Hepatocyte (in vitro differentiated cells): ENCODE measurements at regions not wholly inside any gene's neighbourhood (a gene's known extent, or its start where the extent isn't known, plus 50 kb on each side); places are given as distances from the start of the nearest gene placed in this dataset.
"Not testable (repeated sequence)": the region's sequence is repeated elsewhere in the genome, so short reads cannot be mapped to it uniquely, and the experiment has no call there.

Source experiments
- DNase-seq: peaks from one replicate; pipeline ENCODE4 v3.0.0-alpha.2; 2016; ENCODE audit warnings: low spot score
- H2AFZ ChIP-seq: fragments of 200-600 bp; sonication (generic); 2 replicates; pipeline ENCODE4 v1.6.0; 2016; ENCODE audit warnings: antibody characterized with exemption, mild to moderate bottlenecking
- H3K27ac ChIP-seq: fragments of 200-600 bp; sonication (generic); 2 replicates; pipeline ENCODE4 v1.5.1; 2016; ENCODE audit warnings: mild to moderate bottlenecking
- H3K27me3 ChIP-seq: fragments of 200-600 bp; sonication (generic); 2 replicates; pipeline ENCODE4 v1.6.1; 2016
- H3K36me3 ChIP-seq: fragments of 200-600 bp; sonication (generic); replicated peaks from 2 replicates; pipeline ENCODE4 v1.5.1; 2016; ENCODE audit warnings: low read depth; ENCODE audit not compliant: insufficient read depth
- H3K4me1 ChIP-seq: fragments of 200-600 bp; sonication (generic); 2 replicates; pipeline ENCODE4 v1.5.1; 2016; ENCODE audit warnings: mild to moderate bottlenecking, moderate library complexity; ENCODE audit not compliant: insufficient read depth
- H3K4me2 ChIP-seq: fragments of 200-600 bp; sonication (generic); 2 replicates; pipeline ENCODE4 v1.6.0; 2016
- H3K4me3 ChIP-seq: fragments of 200-600 bp; sonication (generic); 2 replicates; pipeline ENCODE4 v1.5.1; 2016; ENCODE audit warnings: mild to moderate bottlenecking
- H3K79me2 ChIP-seq: fragments of 200-600 bp; sonication (generic); 2 replicates; pipeline ENCODE4 v1.6.0; 2017; ENCODE audit warnings: mild to moderate bottlenecking
- H3K9me2 ChIP-seq: fragments of 200-600 bp; sonication (generic); replicated peaks from 2 replicates; pipeline ENCODE4 v1.6.0; 2017; ENCODE audit warnings: mild to moderate bottlenecking; ENCODE audit not compliant: insufficient read depth
- H3K9me3 ChIP-seq: fragments of 200-600 bp; sonication (generic); 2 replicates; pipeline ENCODE4 v1.5.1; 2016; ENCODE audit warnings: low read depth, mild to moderate bottlenecking
- H4K20me1 ChIP-seq: fragments of 200-600 bp; sonication (generic); 2 replicates; pipeline ENCODE4 v1.6.0; 2016; ENCODE audit warnings: mild to moderate bottlenecking; ENCODE audit not compliant: insufficient read depth, poor library complexity, severe bottlenecking
- EZH2 ChIP-seq: fragments of 200-600 bp; sonication (generic); IDR thresholded peaks from 2 replicates; pipeline ENCODE4 v1.6.1; 2016; ENCODE audit warnings: antibody characterized with exemption, mild to moderate bottlenecking, borderline replicate concordance
- EZH2phosphoT487 ChIP-seq: fragments of 200-600 bp; sonication (generic); IDR thresholded peaks from one replicate; pipeline ENCODE4 v1.6.1; 2018; ENCODE audit warnings: antibody characterized with exemption, mild to moderate bottlenecking, low read depth, moderate library complexity; ENCODE audit not compliant: unreplicated experiment, severe bottlenecking
- WGBS: methylation state at CpG from one replicate; pipeline ENCODE4 v1.1.6; 2016; ENCODE audit warnings: low lambda C conversion rate; ENCODE audit errors: missing lambda C conversion rate; 5-methylcytosine and 5-hydroxymethylcytosine counted together
- TF ChIP-seq, protein P1 (sequence below): fragments of 200-600 bp; sonication (generic); IDR thresholded peaks from 2 replicates; pipeline ENCODE4 v1.5.1; 2016; ENCODE audit warnings: antibody characterized with exemption, mild to moderate bottlenecking; ENCODE audit not compliant: poor library complexity

DNA sequence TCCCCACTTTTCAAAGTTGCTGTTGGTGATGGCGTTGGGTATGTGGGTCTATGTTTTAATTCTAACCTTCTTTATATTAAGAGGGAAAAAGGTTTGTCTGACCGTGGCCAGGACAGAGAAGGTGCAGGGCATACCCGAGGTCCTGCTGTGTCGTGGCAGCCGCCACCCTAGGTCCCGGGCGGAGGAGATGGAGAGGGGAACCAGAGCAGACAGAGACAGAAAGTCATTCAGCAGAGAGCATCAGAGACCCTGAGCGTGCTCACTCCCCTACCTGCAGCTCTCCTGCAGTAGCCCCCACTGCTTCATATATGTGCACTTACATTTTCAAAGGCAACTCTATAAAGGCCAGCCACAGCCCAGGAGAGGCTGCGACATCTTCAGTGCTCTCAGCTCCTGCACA lies 327.2 kb upstream of the TNRC6C start:
- Histone ChIP-seq H3K4me2 (no peak overlapping the region), H3K27ac (no peak overlapping the region), H2AFZ (no peak overlapping the region), H3K4me1 (no peaks in the 10 kb centered on the region), H3K36me3 (no peaks in the 10 kb centered on the region), H3K9me2 (no peaks in the 10 kb centered on the region), H3K4me3 (no peak overlapping the region), H3K27me3 (no peaks in the 10 kb centered on the region), H4K20me1 (no peaks in the 10 kb centered on the region), H3K9me3 (no peaks in the 10 kb centered on the region), H3K79me2 (no peaks in the 10 kb centered on the region)
- TF ChIP-seq, protein P1, sequence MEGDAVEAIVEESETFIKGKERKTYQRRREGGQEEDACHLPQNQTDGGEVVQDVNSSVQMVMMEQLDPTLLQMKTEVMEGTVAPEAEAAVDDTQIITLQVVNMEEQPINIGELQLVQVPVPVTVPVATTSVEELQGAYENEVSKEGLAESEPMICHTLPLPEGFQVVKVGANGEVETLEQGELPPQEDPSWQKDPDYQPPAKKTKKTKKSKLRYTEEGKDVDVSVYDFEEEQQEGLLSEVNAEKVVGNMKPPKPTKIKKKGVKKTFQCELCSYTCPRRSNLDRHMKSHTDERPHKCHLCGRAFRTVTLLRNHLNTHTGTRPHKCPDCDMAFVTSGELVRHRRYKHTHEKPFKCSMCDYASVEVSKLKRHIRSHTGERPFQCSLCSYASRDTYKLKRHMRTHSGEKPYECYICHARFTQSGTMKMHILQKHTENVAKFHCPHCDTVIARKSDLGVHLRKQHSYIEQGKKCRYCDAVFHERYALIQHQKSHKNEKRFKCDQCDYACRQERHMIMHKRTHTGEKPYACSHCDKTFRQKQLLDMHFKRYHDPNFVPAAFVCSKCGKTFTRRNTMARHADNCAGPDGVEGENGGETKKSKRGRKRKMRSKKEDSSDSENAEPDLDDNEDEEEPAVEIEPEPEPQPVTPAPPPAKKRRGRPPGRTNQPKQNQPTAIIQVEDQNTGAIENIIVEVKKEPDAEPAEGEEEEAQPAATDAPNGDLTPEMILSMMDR: no peak
- no peak for TF ChIP-seq EZH2phosphoT487
- TF ChIP-seq EZH2: no peak
- 97% methylated on average over 9 of the region's 9 CpGs for WGBS
- no peak for DNase-seq

DNA sequence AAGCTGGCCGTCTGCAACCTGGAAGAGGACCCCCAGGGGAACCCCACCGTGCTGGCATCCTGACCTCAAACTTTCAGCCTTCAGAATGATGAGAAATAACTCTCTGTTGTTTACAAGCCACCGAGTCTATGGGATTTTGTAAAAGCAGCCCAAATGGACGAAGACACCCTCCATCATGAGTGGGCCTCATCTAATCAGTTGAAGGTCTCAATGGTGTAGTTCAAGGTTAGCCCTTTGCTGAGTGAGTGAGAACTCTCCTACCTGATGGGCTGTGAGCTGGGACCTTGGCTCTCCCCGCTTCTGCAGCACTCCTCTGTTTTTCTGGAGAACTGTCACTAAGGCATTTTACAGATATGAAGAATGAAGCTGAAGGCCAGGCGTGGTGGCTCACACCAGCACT lies 325.9 kb upstream of the TNRC6C start:
- Histone ChIP-seq H3K4me2 (no peak overlapping the region), H3K9me3 (no peaks in the 10 kb centered on the region), H3K27me3 (no peaks in the 10 kb centered on the region), H3K79me2 (no peaks in the 10 kb centered on the region), H3K27ac (no peak overlapping the region), H3K4me3 (no peak overlapping the region), H3K36me3 (no peaks in the 10 kb centered on the region), H4K20me1 (no peaks in the 10 kb centered on the region), H3K4me1 (no peaks in the 10 kb centered on the region), H2AFZ (no peak overlapping the region), H3K9me2 (no peaks in the 10 kb centered on the region)
- WGBS: 89% methylated on average over 6 of the region's 6 CpGs
- DNase-seq: no peak
- TF ChIP-seq EZH2: no peak
- no peak for TF ChIP-seq EZH2phosphoT487
- TF ChIP-seq, protein P1: no peak

DNA sequence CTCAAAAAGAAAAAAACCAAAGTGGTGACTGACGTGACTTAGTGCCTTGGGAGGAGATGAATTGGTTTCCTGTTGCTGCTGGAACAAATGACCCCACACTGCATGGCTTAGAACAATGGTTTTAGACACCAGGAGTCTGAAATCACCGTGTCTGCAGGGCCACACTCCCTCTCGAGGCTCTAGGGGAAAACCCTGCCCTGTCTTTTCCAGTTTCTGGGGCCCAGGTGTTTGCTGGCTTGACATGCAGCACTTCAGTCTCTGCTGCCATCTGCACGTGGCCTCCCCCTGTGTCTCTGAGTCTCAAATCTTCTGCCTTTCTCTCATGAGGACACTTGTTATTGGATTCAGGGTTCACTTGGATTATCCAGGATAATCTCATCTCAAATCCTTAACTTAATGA lies 323.8 kb upstream of the TNRC6C start:
- Histone ChIP-seq H3K4me2 (no peak overlapping the region), H3K79me2 (no peaks in the 10 kb centered on the region), H4K20me1 (no peaks in the 10 kb centered on the region), H3K4me3 (no peak overlapping the region), H3K4me1 (no peaks in the 10 kb centered on the region), H3K27ac (no peak overlapping the region), H3K9me3 (no peaks in the 10 kb centered on the region), H3K36me3 (no peaks in the 10 kb centered on the region), H3K27me3 (no peaks in the 10 kb centered on the region), H3K9me2 (no peaks in the 10 kb centered on the region), H2AFZ (no peak overlapping the region)
- TF ChIP-seq, protein P1: no peak
- TF ChIP-seq EZH2phosphoT487: no peak
- no peak for TF ChIP-seq EZH2
- 70% methylated on average over 4 of the region's 4 CpGs for WGBS
- no peak for DNase-seq

DNA sequence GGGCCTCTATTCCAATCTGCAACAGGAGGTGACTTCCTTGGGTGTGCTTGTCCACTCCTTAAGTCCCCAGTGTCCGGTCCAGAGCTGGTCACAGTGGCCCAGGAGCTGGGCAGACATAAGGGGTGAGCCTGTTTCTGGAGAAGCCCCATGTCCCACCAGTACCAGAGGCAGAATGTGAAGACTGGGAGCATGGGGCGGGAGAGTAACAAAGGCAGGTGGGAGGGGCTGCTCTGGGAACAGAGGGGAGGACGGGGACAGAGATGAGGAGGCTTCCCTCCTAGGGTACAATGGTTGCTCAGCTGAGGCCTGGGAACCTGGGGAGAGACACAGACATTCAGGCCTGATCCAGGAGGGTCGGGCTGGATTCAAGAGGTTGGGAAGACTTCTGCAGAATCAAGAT lies 323.3 kb upstream of the TNRC6C start:
- no peaks in the 10 kb centered on the region for H3K9me3 ChIP-seq
- H2AFZ ChIP-seq: no peak overlapping the region
- DNase-seq: no peak

DNA sequence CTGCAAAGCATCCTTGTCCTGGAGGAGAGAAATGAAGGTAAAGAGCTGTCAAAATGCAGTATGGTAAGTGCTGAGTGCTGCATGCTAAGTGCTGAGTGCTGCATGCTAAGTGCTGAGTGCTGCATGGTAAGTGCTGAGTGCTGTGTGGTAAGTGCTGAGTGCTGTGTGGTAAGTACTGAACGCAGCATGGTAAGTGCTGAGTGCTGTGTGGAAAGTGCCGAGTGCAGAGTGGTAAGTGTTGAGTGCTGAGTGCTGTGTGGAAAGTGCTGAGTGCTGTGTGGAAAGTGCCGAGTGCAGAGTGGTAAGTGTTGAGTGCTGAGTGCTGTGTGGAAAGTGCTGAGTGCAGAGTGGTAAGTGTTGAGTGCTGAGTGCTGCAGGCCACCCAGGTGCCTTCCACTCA lies 322.7 kb upstream of the TNRC6C start:
- H4K20me1 ChIP-seq, H3K9me3 ChIP-seq, H3K27me3 ChIP-seq, H3K79me2 ChIP-seq, H3K4me1 ChIP-seq, H3K4me2 ChIP-seq, DNase-seq, H3K9me2 ChIP-seq, H3K4me3 ChIP-seq, H2AFZ ChIP-seq, H3K36me3 ChIP-seq, H3K27ac ChIP-seq: not testable (repeated sequence)
- WGBS: 69% methylated on average over 3 of the region's 3 CpGs

More for the DNA sequence above, 323.3 kb upstream of the TNRC6C start:
- Histone ChIP-seq H3K36me3 (no peaks in the 10 kb centered on the region), H3K4me2 (no peak overlapping the region), H4K20me1 (no peaks in the 10 kb centered on the region), H3K79me2 (no peaks in the 10 kb centered on the region), H3K27me3 (no peaks in the 10 kb centered on the region), H3K4me1 (no peaks in the 10 kb centered on the region), H3K9me2 (no peaks in the 10 kb centered on the region), H3K4me3 (no peak overlapping the region), H3K27ac (no peak overlapping the region)
- WGBS: 83% methylated on average over 4 of the region's 4 CpGs
- TF ChIP-seq EZH2 (no peak), EZH2phosphoT487 (no peak)
- TF ChIP-seq, protein P1: no peak
